Osteoblast (primary cell): ENCODE measurements at regions not wholly inside any gene's neighbourhood (a gene's known extent, or its start where the extent isn't known, plus 50 kb on each side); places are given as distances from the start of the nearest gene placed in this dataset.

Source experiments
- DNase-seq: peaks from one replicate; pipeline ENCODE4 v3.0.0; 2011; ENCODE audit warnings: low spot score, mixed read lengths; ENCODE audit not compliant: insufficient read length; ENCODE audit errors: missing footprints
- H2AFZ ChIP-seq: 2 replicates; pipeline ENCODE4 v1.6.0; 2011; ENCODE audit warnings: mild to moderate bottlenecking, low read length
- H3K27ac ChIP-seq: 2 replicates; pipeline ENCODE4 v1.5.1; 2011; ENCODE audit warnings: mild to moderate bottlenecking, low read depth, low read length, moderate library complexity
- H3K27me3 ChIP-seq: 2 replicates; pipeline ENCODE4 v1.6.0; 2012; ENCODE audit warnings: mild to moderate bottlenecking, control low read depth, inconsistent platforms, low read length, moderate library complexity; ENCODE audit not compliant: insufficient read depth
- H3K36me3 ChIP-seq: 2 replicates; pipeline ENCODE4 v1.5.1; 2011; ENCODE audit warnings: mild to moderate bottlenecking, low read length, control low read depth, moderate library complexity; ENCODE audit not compliant: insufficient read depth
- H3K4me1 ChIP-seq: 2 replicates; pipeline ENCODE4 v1.5.1; 2011; ENCODE audit warnings: mild to moderate bottlenecking, low read length, control low read depth, moderate library complexity; ENCODE audit not compliant: insufficient read depth
- H3K4me2 ChIP-seq: 2 replicates; pipeline ENCODE4 v1.6.0; 2011; ENCODE audit warnings: mild to moderate bottlenecking, low read length; ENCODE audit not compliant: insufficient read depth
- H3K4me3 ChIP-seq: fragments of 200-600 bp; sonication (generic); 3 replicates; pipeline ENCODE4 v1.5.1; 2012; ENCODE audit warnings: mild to moderate bottlenecking, low read length, inconsistent platforms; ENCODE audit not compliant: insufficient read depth
- H3K79me2 ChIP-seq: 2 replicates; pipeline ENCODE4 v1.6.0; 2012; ENCODE audit warnings: mild to moderate bottlenecking, low read length, control low read depth, inconsistent platforms; ENCODE audit not compliant: insufficient read depth
- H3K9me3 ChIP-seq: 2 replicates; pipeline ENCODE4 v1.5.1; 2011; ENCODE audit warnings: low read depth, low read length, control low read depth
- H4K20me1 ChIP-seq: 2 replicates; pipeline ENCODE4 v1.6.0; 2012; ENCODE audit warnings: mild to moderate bottlenecking, low read length, control low read depth; ENCODE audit not compliant: insufficient read depth
- TF ChIP-seq, protein P1 (sequence below): IDR thresholded peaks from 2 replicates; pipeline ENCODE4 v1.5.1; 2011; ENCODE audit warnings: mild to moderate bottlenecking, low read depth, low read length, moderate library complexity; ENCODE audit errors: extremely low read depth

DNA sequence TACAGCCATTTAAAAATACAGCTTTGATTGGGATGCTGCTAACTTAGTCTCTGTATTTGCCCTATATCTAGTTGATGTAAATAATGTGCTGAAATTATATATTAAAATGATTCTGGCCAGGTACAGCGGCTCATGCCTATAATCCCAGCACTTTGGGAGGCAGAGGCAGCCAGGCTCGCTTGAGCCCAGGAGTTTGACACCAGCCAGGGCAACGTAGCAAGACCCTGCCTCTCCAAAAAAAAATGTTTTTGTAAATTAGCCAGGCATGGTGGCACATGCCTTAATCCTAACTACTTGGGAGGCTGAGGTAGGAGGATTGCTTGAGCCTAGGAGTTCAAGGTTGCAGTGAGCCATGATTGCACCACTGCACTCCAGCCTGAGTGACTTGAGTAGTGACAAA is 143.8 kb upstream of the CELF2 start:
- TF ChIP-seq, protein P1, sequence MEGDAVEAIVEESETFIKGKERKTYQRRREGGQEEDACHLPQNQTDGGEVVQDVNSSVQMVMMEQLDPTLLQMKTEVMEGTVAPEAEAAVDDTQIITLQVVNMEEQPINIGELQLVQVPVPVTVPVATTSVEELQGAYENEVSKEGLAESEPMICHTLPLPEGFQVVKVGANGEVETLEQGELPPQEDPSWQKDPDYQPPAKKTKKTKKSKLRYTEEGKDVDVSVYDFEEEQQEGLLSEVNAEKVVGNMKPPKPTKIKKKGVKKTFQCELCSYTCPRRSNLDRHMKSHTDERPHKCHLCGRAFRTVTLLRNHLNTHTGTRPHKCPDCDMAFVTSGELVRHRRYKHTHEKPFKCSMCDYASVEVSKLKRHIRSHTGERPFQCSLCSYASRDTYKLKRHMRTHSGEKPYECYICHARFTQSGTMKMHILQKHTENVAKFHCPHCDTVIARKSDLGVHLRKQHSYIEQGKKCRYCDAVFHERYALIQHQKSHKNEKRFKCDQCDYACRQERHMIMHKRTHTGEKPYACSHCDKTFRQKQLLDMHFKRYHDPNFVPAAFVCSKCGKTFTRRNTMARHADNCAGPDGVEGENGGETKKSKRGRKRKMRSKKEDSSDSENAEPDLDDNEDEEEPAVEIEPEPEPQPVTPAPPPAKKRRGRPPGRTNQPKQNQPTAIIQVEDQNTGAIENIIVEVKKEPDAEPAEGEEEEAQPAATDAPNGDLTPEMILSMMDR: no peak
- Histone ChIP-seq H3K4me2 (no peak overlapping the region), H3K27me3 (no peaks in the 10 kb centered on the region), H3K27ac (no peak overlapping the region), H3K79me2 (no peaks in the 10 kb centered on the region), H3K36me3 (no peaks in the 10 kb centered on the region), H3K9me3 (no peaks in the 10 kb centered on the region), H3K4me1 (peaks cover 22% of the 10 kb centered on the region), H4K20me1 (no peaks in the 10 kb centered on the region), H3K4me3 (no peak overlapping the region), H2AFZ (no peak overlapping the region)
- no peak for DNase-seq

- no peaks in the 10 kb centered on the region for H3K4me1 ChIP-seq
- no peaks in the 10 kb centered on the region for H3K27me3 ChIP-seq
- H3K27ac ChIP-seq: no peak overlapping the region
Measured at GRCh38 chr10:10878963-10879362, 138.7 kb upstream of the CELF2 start.

GRCh38 chr10:10881117-10881813 is 136.4 kb upstream of the CELF2 start:
- TF ChIP-seq, protein P1: no peak
- H3K27me3 ChIP-seq: no peaks in the 10 kb centered on the region

More at GRCh38 chr10:10878963-10879362, 138.7 kb upstream of the CELF2 start:
- Histone ChIP-seq H3K4me3 (no peak overlapping the region), H3K79me2 (no peaks in the 10 kb centered on the region), H3K9me3 (no peaks in the 10 kb centered on the region), H3K4me2 (no peak overlapping the region), H4K20me1 (no peaks in the 10 kb centered on the region), H3K36me3 (no peaks in the 10 kb centered on the region), H2AFZ (no peak overlapping the region)
- no peak for DNase-seq
- TF ChIP-seq, protein P1: no peak

DNA sequence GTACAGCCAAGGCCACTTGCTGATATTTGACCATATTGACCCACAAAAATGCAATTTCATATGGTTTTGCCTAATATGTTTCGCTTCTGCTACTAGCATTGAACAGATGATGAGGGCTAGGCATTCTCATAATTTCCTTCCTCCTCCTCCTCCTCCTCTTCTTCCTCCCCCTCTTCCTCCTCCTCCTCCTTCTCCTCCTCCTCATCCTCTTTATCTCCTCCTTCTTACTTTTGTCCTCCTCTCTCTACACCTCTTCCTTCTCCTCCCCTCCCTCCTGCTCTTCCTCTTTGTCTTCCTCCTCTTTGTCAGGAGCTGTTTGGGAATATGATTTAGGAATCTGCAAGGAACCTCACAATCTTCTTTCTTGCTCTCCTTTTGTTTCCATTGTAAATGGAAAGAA is 133.9 kb upstream of the CELF2 start:
- Histone ChIP-seq H3K79me2 (no peaks in the 10 kb centered on the region), H4K20me1 (no peaks in the 10 kb centered on the region), H3K36me3 (no peaks in the 10 kb centered on the region), H3K4me3 (no peak overlapping the region), H3K27ac (no peak overlapping the region), H2AFZ (no peak overlapping the region), H3K9me3 (no peaks in the 10 kb centered on the region), H3K4me2 (no peak overlapping the region), H3K27me3 (no peaks in the 10 kb centered on the region), H3K4me1 (no peaks in the 10 kb centered on the region)
- no peak for DNase-seq
- TF ChIP-seq, protein P1: no peak

More at GRCh38 chr10:10881117-10881813, 136.4 kb upstream of the CELF2 start:
- no peak for DNase-seq
- Histone ChIP-seq H4K20me1 (no peaks in the 10 kb centered on the region), H3K79me2 (no peaks in the 10 kb centered on the region), H3K4me3 (no peak overlapping the region), H3K4me1 (no peaks in the 10 kb centered on the region), H3K36me3 (no peaks in the 10 kb centered on the region), H3K27ac (no peak overlapping the region), H3K4me2 (no peak overlapping the region), H2AFZ (no peak overlapping the region), H3K9me3 (no peaks in the 10 kb centered on the region)
